SU-DHL-6 (cell line): ENCODE measurements at regions not wholly inside any gene's neighbourhood (a gene's known extent, or its start where the extent isn't known, plus 50 kb on each side); places are given as distances from the start of the nearest gene placed in this dataset.

Experiments used
- CTCF ChIP-seq: fragments of 200-600 bp; sonication (generic); IDR thresholded peaks from one replicate; pipeline ENCODE4 v1.5.1; 2017; ENCODE audit warnings: antibody characterized with exemption, mild to moderate bottlenecking, low read length, moderate library complexity; ENCODE audit not compliant: insufficient read depth, poor library complexity, severe bottlenecking
- EZH2phosphoT487 ChIP-seq: fragments of 200-600 bp; sonication (generic), shearing (Covaris generic); conservative IDR thresholded peaks from 2 replicates; pipeline ENCODE4 v1.6.1; 2018; ENCODE audit warnings: mild to moderate bottlenecking, antibody characterized with exemption, low read length, moderate library complexity, mixed read lengths

GRCh38 chr20:10752206-10752605 is 78.4 kb upstream of the JAG1 start:
- no peak for TF ChIP-seq CTCF
- TF ChIP-seq EZH2phosphoT487, result no peak
